ENCODE measurements at regions not wholly inside any gene's neighbourhood (a gene's known extent, or its start where the extent isn't known, plus 50 kb on each side); places are given as distances from the start of the nearest gene placed in this dataset.
"Not testable (repeated sequence)": the region's sequence is repeated elsewhere in the genome, so short reads cannot be mapped to it uniquely, and the experiment has no call there.

DNA sequence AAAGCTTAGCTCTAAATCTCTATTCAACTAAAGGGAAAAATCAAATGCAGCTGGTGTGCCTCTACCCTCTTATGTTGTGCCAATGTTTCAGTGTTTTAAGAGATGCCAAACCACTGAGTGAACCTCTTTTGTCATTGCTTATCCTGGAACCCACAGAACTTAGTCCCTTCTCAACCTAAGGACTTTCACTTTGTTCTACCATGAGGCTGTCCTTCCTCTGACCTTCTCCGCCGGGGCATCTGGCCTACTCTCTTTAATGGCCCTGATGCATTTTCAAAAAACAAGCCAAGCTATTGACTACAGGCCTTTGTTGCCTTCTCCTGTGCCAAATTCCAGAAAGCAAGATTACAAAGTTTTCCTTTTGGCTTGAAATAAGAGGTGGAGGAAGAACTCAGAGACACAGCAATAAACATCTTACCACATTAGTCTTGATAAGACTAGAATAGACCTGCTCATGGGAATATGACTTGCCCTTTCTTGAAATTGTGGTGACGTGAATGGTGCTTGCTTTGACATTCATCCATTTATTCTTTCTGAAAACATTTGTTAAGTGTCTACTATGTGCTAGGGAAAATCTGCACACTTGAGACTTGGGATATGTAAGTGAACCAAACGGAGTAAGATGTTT, 253.2 kb upstream of the SMIM30 start:
- DNase-seq, result no peak

DNA sequence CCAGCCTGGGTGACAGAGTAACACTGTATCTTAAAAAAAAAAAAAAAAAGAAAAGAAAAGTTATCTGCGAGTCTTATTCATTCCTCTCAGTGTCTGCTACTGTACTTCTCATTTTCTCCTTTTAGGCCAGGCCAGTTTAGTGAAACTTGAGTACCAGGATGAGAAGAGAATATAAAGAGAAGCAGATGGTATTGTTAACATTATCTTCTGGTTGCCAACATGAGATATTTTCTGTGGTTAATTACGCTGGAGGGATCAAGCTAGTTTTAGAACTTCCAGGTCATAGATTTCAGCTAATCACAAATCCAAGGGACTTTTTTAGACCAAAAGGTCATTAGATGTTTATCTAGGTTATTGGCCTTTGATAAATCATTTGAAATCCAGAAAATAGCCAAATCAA, 252.6 kb upstream of the SMIM30 start:
- no peak for DNase-seq

DNA sequence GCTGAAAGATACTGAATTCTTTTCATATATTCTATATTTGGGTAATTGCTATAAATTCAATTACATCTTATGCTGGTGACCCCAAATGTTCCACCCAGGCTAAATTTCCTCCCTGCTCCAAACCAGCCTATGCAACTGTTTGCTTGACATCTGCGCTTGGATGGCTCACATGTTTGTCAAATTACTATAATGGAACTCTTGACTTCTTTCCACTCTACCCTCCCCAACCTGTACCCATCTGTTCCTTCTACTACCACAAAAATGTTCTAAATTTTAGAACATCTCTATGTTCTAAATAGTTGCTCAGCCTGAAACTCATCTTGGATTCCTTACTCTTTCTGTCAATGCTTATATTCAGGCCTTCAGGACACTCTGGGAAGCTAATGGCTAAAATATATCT, 249.9 kb upstream of the SMIM30 start:
- DNase-seq, result no peak

DNA sequence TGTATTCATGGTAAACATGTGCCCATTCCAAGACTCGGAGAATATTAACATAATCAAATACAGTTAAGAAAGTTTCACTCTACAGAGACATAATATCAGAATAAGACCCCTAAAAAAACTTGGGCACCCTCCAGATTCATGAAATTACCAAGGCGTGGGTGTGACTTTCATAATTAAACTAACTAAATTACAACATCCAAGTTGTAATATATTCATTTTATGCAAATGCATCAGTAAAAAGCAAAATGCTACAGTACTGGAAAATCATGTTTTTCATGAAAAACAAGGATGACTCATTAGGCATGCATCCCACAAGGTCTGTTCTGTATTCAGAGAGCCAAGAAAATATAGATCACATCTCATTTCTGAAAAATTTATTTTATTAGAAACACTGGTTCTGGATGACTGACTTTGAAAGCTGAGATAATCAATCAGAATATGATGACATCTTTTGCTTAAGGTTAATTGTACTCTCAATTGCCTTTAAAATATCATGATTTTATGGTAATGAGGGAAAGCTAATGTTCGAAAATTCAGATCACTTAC, 248.8 kb upstream of the SMIM30 start:
- no peak for DNase-seq

DNA sequence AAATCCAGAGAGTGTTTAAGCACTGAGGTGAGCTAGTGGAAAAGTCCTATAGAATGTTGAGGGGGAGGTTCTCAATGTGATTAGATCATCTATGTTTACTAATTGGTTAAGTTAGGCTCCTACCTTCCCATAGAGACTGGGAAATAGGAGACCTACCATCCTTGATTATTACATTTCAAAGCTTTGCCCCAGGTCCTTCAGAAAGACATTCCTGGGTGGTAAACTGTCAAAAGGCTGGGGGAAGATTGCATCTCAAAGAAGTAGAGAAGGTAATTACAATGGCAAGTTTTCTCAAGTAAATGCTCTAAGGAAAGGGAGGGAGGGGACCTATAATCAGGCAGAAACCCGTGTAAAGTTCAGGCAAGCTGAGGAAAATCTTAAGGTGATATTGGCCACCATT, 247.8 kb upstream of the SMIM30 start:
- no peak for DNase-seq

DNA sequence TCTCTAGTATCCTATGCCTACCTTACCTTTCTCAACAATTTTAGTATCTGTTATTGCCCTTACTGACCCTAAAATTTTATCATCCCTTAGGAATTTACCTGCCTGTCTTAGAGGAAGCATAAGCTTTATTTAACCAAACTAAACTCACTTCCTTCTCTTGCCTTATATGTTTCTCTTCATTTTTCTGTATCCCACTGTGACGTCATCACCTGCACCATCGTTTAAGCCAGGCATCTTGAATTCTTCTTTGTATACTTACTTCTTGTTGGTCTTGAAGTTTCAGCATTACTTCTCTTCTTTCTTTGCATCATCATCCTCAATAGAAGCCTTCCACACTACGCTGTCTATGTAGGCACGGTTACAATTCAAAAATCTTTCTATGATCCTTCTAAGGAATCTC, 231.0 kb upstream of the SMIM30 start:
- DNase-seq, result no peak

DNA sequence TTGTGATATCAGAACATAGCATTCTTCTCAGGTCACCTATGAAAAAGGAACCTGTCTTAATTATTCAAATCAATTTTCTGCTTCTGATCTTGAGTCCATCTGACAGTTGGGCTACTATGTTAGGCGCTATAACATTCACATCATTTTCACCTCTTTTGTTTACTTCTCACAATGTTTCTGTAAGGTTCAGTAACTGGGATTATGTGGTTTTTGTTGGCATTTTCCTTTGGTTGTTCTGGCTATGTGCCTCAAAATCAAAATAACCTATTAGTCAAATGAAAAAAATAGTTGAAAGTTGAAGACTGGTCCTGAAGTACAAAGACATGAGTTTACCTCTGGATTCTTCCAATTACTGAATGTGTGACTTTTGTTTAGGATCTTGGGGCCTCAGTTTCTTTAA, 221.3 kb upstream of the SMIM30 start:
- no peak for DNase-seq

DNA sequence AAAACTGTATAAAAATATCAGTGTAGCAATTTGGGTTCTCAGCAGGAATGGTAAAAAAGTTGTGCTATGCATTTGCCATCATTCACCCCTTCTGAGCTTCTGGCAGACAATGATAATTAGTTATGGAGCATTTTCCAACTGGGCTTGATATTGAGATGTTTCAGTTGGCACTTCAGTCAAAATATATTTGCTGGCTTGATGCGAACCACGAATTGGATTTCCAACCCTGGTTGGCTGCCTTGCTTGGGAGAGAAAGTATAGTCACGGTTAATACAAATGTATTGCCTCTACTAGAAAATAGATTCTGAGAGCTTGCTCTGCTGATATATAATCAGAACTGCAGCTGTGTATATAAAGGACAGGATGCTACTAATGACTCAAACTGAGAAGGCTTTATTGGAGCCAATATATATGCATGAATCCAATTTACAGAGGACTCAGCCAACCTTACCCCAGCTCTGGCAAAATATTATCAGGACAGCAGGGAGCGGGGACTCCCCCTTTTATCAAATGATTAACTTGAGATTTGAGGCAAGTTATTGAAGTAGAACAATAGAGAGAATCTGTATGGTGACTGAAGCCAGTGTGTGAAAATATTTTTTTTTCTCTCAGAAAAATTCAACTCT, 219.8 kb upstream of the SMIM30 start:
- no peak for DNase-seq

DNA sequence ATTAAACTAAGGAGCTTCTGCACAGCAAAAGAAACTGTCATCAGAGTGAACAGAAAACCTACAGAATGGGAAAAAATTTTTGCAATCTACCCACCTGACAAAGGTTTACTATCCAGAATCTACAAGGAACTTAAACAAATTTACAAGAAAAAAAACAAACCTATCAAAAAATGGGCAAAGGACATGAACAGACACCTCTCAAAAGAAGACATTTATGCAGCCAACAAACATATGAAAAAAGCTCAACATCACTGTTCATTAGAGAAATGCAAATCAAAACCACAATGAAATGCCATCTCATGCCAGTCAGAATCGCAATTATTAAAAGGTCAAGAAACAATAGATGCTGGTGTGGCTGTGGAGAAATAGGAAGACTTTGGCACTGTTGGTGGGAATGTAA, 218.5 kb upstream of the SMIM30 start:
- not testable (repeated sequence) for DNase-seq

DNA sequence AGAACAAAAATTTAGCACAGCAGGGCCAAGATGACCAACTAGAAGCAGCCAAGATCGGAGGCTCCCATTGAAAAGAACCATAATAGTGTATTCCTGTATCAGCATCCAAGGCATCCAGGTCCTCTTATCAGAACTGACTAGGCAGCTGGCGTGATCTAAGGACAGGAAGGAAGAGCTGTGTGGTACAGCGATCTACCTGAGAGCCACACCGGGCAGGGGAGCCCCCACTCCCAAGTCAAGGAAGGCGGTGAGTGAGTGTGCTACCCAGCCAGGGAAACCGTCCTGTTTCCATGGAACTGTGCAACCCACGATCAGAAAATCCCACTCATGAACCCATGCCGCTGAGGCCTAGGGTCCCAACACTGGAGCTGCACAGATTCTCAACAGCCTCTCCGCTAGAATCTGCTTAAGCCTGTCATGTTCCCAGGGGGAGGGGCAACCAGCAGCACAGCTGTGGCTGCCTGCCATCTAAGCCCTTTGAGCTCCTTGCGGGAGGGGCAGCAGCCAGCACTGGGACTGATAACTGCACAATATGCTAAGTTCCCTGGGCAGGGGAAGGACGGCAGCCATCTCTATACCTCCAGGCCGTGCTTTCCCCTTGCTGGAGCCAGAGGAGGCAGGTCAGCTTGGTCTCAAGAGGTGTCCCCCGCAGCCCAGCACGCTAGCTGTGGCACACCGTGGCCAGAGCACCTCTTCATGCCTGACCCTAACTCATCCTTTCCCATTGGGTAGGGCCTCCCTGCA, 213.0 kb upstream of the SMIM30 start:
- DNase-seq, result no peak

DNA sequence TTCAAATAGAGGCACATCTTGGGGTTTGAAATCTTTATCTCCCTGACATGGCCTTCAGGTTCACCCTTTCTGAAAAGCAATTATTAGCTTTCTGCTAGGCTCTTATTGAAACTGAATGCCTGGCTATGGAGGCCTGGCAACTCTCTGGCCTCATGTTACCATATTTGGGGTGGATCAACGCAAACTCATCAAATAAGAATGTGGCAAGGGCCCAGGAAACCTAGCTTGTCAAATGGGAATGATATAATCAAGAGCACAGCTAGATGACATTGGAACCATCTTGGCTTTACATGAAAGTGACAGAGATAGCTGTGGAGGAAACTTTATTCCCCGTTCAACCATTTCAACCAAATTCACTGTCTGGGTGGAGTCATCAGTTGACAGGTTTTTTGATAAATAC, 202.8 kb upstream of the SMIM30 start:
- no peak for DNase-seq

DNA sequence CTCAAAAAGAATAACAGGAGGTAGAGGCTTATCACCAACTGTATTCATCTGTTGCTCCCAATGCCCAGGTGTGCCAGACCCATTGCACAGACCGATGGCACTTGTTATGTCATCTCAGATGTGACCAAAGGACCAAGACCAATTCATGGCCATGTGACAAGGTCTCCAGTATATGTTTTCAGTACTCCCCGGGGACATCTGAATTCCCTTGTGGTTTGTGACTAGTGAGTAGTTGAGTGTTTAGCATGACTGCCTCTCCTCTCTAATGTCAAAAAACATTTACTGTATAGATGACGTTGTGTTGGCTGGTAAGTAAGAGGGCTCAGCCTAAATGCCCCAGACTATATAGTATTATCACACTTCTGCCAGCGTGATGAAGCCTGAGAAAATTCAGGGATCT, 202.1 kb upstream of the SMIM30 start:
- no peak for DNase-seq

DNA sequence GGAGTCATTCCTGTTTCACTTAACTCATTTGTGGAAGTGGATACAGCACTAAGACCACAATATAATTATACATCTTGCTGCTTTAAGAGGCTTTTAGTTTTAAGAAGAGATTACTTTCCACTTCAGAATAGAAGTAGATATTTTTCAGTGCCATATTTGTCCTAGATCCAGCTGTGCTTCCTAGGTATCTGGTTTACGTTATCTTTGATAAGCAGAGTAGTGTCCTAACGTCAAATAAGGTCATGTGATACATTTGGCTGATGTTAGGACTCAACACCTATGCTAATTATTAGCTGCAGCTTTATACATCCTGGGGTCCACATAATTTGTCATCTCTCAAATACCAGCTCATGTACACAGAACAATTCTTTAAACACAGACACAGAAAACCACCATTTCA, 196.2 kb upstream of the SMIM30 start:
- no peak for DNase-seq

DNA sequence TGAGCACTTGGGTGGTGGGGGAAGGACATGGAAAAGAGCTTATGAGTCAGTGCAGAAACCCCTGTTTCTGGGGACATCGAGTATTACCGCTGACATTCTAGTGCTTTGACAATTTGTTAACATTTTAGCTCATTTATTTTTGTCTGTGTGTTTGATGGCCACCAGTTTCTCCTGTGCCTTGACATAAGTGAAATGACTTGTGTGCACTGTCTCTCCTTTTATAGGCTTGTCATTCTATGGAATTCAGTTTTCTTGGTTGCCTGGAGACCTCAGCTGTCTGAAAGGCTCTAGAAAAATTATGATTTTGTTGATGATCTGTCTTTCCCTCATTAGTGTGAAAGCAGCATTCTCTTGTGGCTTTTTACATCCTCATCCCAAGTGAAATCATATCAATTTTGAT, 190.0 kb upstream of the SMIM30 start:
- DNase-seq, result no peak

DNA sequence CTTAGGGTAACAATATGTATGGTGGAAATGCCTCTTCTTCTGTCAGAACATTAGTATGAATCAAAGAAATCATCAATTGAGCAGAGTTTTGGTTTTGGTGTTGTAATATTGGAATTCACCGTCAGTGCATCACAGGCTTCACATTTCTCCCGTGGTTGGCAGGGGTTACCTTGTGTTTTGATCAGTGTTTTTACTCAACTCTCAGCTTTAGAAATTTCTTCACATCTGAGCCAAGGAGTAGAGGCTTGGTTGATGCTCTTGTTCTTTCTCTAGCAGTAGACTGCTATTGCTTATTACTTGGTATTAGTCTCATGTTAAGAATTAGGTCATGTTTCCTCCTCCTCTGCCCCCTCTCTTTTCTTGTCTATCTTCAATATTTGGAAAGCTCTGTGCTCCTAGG, 188.8 kb upstream of the SMIM30 start:
- no peak for DNase-seq

DNA sequence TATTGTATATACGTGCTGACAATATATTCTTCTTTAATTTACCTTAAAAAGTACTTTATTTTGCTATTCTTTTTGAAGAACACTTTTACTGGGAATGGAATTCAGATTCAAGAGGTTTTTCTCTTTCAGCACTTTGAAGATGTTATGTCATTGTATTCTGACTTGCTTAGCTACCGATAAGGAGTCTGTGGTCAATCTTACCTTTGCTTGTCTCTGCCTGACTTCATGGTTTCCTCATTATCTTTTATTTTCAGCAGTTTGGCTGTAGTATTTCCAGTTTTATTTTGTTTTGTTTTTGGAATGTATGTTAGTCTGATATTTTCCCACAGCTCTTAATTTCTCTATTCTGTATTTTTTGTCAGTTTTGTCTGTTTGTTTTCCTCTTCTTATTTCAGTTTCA, 187.9 kb upstream of the SMIM30 start:
- no peak for DNase-seq

DNA sequence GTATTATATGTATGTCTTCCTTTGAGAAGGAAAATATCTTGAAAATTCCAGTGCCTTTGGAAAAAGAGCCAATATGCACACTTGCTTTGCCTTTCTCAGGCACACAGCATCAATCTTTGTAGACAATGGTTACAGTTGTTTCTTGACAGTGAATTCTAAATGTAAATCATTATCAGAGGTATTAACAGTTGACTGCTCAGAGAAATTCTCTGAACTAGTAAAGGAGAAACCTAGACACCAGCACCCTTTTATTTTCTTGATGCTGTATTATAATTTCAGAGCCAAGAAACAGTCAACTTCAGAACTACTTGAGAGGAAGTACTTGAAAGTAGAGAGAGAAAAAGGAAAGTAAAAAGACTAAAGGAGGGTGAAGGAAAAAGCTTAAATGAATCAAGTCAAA, 185.8 kb upstream of the SMIM30 start:
- DNase-seq, result no peak

DNA sequence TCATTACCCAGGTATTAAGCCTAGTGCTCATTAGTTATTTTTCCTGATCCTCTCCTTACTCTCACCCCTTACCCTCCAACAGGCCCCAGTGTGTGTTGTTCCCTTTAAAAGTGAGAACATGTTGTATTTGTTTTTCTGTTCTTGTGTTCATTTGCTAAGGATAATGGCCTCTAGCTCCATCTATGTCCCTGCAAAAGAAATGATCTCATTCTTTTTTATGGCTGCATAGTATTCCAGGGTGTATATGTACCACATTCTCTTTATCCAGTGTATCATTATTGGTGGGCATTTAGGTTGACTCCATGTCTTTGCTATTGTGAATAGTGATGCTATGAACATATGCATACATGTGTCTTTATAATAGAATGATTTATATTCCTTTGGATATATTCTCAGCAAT, 185.0 kb upstream of the SMIM30 start:
- DNase-seq, result not testable (repeated sequence)

DNA sequence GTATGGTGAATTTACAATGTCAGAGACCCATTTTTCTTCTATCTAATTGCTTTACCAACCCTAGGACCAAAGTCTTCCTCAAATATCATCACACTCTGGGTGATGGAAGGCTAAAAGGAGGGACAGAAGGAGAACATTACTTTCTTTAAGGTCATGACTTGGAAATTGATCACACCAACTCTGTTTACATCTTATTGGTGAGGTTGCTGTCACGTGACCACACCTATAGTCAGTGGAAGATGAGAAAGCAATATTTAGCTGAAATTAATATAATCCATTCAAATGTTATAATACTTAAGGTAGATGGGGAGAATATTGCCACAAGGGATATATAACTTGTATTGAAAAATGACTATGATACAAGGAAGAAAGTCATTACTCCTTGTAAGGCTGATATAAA, 183.6 kb upstream of the SMIM30 start:
- no peak for DNase-seq

DNA sequence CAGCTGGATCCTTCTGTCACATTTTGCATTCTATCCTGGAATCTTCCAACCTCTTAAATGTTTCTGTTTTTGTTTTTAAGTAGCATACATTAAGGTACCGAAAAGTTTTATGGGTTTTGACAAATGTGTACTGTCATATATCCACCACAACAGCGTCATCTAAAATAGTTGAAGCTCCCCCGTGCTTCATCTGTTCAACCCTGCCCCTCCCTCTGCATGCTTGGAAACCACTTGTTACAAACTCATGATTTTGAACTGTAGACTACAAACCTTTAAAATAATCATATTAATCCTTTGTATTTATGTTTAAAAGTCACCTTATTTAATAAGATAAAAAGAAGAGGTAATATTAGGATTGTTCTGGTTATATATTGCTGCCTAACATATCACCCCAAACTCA, 182.8 kb upstream of the SMIM30 start:
- no peak for DNase-seq

DNA sequence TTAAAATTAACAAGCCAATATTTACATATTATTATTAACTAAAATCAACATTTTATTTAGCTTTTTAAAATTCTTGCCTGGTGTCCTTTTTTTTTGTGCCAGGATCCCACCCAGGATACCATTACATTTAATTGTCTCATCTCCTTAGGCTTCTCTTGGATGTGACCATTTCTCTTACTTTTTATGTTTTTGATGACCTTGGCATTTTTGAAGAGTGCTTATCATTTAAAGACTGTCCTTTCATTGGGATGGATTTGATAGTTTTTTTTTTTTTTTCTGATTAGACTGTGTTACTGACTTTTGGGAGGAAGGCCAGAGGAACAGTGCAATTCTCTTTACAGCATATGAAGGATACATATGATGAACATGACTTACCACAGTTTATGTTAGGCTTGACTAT, 181.4 kb upstream of the SMIM30 start:
- no peak for DNase-seq

DNA sequence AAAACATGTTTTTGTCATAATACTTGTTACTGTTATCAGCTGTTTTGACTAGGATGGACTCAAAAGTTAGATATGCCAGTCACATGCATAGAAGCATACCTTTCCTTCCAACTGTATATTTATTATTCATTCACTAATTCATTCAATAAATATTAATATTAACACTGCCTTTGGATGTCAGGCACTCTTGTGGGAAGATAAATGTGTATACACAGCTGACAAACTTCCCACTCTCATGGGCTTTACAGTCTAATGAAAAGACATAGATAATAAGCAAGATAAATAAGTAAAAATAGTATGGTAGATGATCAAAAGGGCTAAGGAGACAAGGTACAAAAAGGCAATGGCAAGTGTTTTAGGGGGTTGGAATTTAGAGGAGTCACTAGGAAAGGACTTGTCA, 180.1 kb upstream of the SMIM30 start:
- DNase-seq, result no peak

DNA sequence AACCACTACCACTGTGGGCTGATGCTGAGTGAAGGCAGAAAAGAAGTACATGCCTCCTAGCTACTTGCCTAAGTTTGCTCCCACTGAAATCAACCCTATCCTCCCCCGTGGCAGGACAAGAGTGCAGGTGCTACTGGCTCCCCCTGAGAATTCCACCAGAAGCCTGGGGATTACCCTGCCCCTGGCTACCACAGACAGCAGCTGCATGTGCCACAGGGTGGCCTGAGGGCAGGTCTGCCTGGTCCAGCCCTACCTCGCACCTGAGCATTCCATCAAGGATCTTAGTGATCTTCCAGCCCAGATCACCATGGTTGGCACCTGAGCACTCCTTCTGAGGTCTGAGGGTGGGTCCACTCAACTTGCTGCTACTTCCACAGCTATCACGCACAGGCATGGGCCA, 176.4 kb upstream of the SMIM30 start:
- DNase-seq, result no peak

DNA sequence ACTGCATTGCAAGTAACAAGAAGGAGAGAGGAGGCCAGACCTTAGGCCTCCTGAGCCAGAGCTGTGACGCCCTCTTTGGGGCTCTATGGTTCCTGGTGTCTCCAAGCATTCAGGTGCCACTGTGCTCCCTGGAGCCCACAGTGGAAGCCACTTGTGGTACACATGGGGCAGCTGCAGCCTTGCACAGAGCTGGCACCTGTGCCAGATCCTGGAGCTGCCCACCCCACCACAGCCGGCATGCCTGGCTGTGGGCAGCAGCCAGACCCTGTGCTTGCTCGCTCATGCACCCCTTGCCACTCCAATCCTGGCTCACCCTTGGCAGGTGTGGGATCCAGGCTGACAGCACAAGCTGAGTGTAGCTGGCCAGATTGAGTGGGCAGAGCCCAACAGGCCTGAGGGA, 173.8 kb upstream of the SMIM30 start:
- DNase-seq, result no peak

Data from AML-193 (cell line).